ENCODE measurements at regions not wholly inside any gene's neighbourhood (a gene's known extent, or its start where the extent isn't known, plus 50 kb on each side); places are given as distances from the start of the nearest gene placed in this dataset.

DNA sequence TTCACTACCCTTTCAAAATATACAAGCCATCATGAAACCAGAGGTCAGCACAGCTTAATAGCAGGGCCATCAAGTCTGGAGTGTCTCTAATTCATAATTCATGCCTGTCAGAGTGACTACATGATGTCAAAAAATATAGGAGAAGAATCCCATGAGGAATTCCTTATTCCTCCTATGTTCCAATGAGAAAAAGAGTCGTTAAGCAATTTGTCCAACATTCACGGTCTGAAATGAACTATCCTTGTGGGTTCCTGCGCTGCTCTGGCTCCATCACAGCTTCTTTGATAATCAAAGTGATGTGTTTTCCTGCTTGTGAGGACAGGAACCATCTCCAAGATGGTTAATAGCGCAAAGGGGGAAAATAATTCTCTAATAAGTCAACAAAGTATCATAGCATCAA is 560.4 kb upstream of the KLHL29 start:
- H3K9ac ChIP-seq (ENCODE audit: insufficient read depth, low read length) = no peak overlapping the region
- H3K27ac ChIP-seq (ENCODE audit: insufficient read depth, low read length) = no peak overlapping the region
- H4K20me1 ChIP-seq (ENCODE audit: control insufficient read depth, extremely low read depth, insufficient read depth, low read length) = no peaks in the 10 kb centered on the region
- no peaks in the 10 kb centered on the region for H3K4me1 ChIP-seq (ENCODE audit: control insufficient read depth, extremely low read depth, insufficient read depth, low read length)
- no peak for DNase-seq (ENCODE audit: low read depth in 2 of 2)
- no peaks in the 10 kb centered on the region for H3K36me3 ChIP-seq (ENCODE audit: control insufficient read depth, insufficient read depth, low read length)
- no peak overlapping the region for H2AFZ ChIP-seq (ENCODE audit: low read length)
- no peak for TF ChIP-seq EZH2 (IDR thresholded peaks at IDR 0.05; ENCODE audit: low read length, missing control alignments)
- TF ChIP-seq, protein P1, sequence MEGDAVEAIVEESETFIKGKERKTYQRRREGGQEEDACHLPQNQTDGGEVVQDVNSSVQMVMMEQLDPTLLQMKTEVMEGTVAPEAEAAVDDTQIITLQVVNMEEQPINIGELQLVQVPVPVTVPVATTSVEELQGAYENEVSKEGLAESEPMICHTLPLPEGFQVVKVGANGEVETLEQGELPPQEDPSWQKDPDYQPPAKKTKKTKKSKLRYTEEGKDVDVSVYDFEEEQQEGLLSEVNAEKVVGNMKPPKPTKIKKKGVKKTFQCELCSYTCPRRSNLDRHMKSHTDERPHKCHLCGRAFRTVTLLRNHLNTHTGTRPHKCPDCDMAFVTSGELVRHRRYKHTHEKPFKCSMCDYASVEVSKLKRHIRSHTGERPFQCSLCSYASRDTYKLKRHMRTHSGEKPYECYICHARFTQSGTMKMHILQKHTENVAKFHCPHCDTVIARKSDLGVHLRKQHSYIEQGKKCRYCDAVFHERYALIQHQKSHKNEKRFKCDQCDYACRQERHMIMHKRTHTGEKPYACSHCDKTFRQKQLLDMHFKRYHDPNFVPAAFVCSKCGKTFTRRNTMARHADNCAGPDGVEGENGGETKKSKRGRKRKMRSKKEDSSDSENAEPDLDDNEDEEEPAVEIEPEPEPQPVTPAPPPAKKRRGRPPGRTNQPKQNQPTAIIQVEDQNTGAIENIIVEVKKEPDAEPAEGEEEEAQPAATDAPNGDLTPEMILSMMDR (conservative IDR thresholded peaks at IDR 0.05 in 1 of 2, IDR thresholded peaks at IDR 0.05 in 1 of 2; ENCODE audit: low read depth in 1 of 2, low read length in 2 of 2) = no peak
- no peaks in the 10 kb centered on the region for H3K79me2 ChIP-seq (ENCODE audit: control insufficient read depth, insufficient read depth, low read length)
- no peaks in the 10 kb centered on the region for H3K27me3 ChIP-seq (ENCODE audit: control insufficient read depth, insufficient read depth, low read length)
- no peaks in the 10 kb centered on the region for H3K9me3 ChIP-seq (ENCODE audit: control insufficient read depth, insufficient read depth, low read depth, low read length)
- no peak overlapping the region for H3K4me3 ChIP-seq (replicated peaks in 1 of 4; ENCODE audit: control extremely low read depth in 1 of 4, insufficient read depth in 1 of 4, low read depth in 3 of 4, low read length in 4 of 4)
- H3K4me2 ChIP-seq (ENCODE audit: extremely low read depth, insufficient read depth, low read length) = no peak overlapping the region

DNA sequence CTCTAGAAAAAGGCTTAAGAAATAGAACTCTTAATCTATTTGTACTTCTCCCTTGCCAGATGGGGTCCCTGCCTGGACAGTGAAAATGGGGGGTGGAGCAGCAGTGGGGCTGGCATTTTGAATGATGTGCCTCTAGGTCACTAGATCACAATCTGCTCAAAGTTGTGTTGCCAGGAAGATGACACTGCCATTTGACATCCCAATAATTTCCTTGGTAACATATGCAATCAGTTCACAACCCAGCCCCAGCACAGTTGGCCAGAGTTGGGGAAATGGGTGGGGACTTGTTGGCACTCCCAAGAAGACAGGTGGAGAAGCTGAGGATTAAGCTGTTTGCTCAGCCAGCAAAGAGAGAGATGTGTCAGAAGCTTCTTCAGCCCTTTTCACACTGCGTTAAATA is 558.3 kb upstream of the KLHL29 start:
- DNase-seq (ENCODE audit: low read depth in 2 of 2) = no peak
- no peaks in the 10 kb centered on the region for H3K79me2 ChIP-seq (ENCODE audit: control insufficient read depth, insufficient read depth, low read length)
- no peaks in the 10 kb centered on the region for H3K36me3 ChIP-seq (ENCODE audit: control insufficient read depth, insufficient read depth, low read length)
- H3K9ac ChIP-seq (ENCODE audit: insufficient read depth, low read length) = no peak overlapping the region
- H3K4me3 ChIP-seq (replicated peaks in 1 of 4; ENCODE audit: control extremely low read depth in 1 of 4, insufficient read depth in 1 of 4, low read depth in 3 of 4, low read length in 4 of 4) = no peak overlapping the region
- no peaks in the 10 kb centered on the region for H3K27me3 ChIP-seq (ENCODE audit: control insufficient read depth, insufficient read depth, low read length)
- H4K20me1 ChIP-seq (ENCODE audit: control insufficient read depth, extremely low read depth, insufficient read depth, low read length) = no peaks in the 10 kb centered on the region
- no peak overlapping the region for H3K4me2 ChIP-seq (ENCODE audit: extremely low read depth, insufficient read depth, low read length)
- no peak overlapping the region for H3K27ac ChIP-seq (ENCODE audit: insufficient read depth, low read length)
- no peak overlapping the region for H2AFZ ChIP-seq (ENCODE audit: low read length)
- H3K4me1 ChIP-seq (ENCODE audit: control insufficient read depth, extremely low read depth, insufficient read depth, low read length) = no peaks in the 10 kb centered on the region
- H3K9me3 ChIP-seq (ENCODE audit: control insufficient read depth, insufficient read depth, low read depth, low read length) = no peaks in the 10 kb centered on the region
- TF ChIP-seq, protein P1 (conservative IDR thresholded peaks at IDR 0.05 in 1 of 2, IDR thresholded peaks at IDR 0.05 in 1 of 2; ENCODE audit: low read depth in 1 of 2, low read length in 2 of 2) = no peak
- no peak for TF ChIP-seq EZH2 (IDR thresholded peaks at IDR 0.05; ENCODE audit: low read length, missing control alignments)

DNA sequence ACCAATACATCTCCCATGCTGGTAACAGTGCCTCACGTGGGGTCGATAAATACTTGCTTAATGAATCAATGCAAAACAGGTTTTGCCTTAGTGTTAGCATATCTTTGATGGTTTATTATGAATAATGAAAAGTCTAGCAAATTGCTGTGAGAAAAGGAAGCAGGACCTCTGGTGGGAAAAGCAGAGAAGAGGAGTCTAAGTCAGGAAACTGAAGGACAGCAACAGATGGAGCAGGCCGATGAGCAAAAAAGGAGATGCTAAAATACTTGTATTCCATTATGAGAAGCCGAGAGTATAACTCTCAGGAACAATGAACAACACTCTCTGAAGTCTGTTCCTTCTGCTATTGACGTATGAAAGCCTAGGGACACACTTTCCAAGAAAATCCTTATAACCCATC is 555.2 kb upstream of the KLHL29 start:
- Histone ChIP-seq H3K4me1 (ENCODE audit: control insufficient read depth, extremely low read depth, insufficient read depth, low read length) (no peaks in the 10 kb centered on the region), H3K9me3 (ENCODE audit: control insufficient read depth, insufficient read depth, low read depth, low read length) (no peaks in the 10 kb centered on the region), H3K27ac (ENCODE audit: insufficient read depth, low read length) (no peak overlapping the region), H2AFZ (ENCODE audit: low read length) (no peak overlapping the region), H3K4me2 (ENCODE audit: extremely low read depth, insufficient read depth, low read length) (no peak overlapping the region), H4K20me1 (ENCODE audit: control insufficient read depth, extremely low read depth, insufficient read depth, low read length) (no peaks in the 10 kb centered on the region), H3K79me2 (ENCODE audit: control insufficient read depth, insufficient read depth, low read length) (no peaks in the 10 kb centered on the region), H3K27me3 (ENCODE audit: control insufficient read depth, insufficient read depth, low read length) (no peaks in the 10 kb centered on the region), H3K9ac (ENCODE audit: insufficient read depth, low read length) (no peak overlapping the region), H3K4me3 (replicated peaks in 1 of 4; ENCODE audit: control extremely low read depth in 1 of 4, insufficient read depth in 1 of 4, low read depth in 3 of 4, low read length in 4 of 4) (no peak overlapping the region), H3K36me3 (ENCODE audit: control insufficient read depth, insufficient read depth, low read length) (no peaks in the 10 kb centered on the region)
- TF ChIP-seq, protein P1 (conservative IDR thresholded peaks at IDR 0.05 in 1 of 2, IDR thresholded peaks at IDR 0.05 in 1 of 2; ENCODE audit: low read depth in 1 of 2, low read length in 2 of 2) = no peak
- TF ChIP-seq EZH2 (IDR thresholded peaks at IDR 0.05; ENCODE audit: low read length, missing control alignments) = no peak
- no peak for DNase-seq (ENCODE audit: low read depth in 2 of 2)
